Left lobe of liver (tissue), 2 donors: ENCODE measurements at regions not wholly inside any gene's neighbourhood (a gene's known extent, or its start where the extent isn't known, plus 50 kb on each side); places are given as distances from the start of the nearest gene placed in this dataset.

Source experiments
- ATAC-seq: fragments of 200-7000 bp; cut with Tn5 transposase; one replicate; pipeline ENCODE4 v1.9.1; 2020; ENCODE audit warnings: mild to moderate bottlenecking, moderate library complexity
- DNase-seq: peaks from one replicate; pipeline ENCODE4 v3.0.0-alpha.2; 2020; ENCODE audit warnings: low spot score
- donor health status: DM: no; HTN: no; CAD: no; lungs with moderate emphysema.
- donor health status: DM: no; HTN: yes; CAD: no.

GRCh38 chr4:83679692-83680091 lies 143.8 kb downstream of the GPAT3 start:
- ATAC-seq, result no peak
- no peak for DNase-seq

DNA sequence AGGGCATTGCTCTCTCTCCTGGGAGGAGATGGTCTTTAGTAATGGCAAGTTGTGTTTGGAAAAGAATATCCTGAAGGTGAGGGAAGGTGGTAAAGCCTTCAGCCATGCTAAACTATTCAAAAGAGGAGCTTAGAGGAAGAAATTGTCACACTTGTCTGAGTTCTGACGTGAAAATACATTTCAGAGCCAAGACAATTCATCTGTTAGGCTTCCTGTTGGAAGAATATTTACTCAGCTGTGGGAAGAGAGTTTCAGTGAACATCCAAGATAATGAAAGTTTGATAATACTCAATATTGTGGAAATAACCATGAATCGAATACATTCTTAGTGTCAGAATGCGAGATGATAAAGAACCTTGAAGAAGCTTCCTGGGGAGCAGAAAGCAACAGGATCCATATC lies 143.3 kb downstream of the GPAT3 start:
- ATAC-seq, result no peak

GRCh38 chr4:83677656-83678055 lies 141.7 kb downstream of the GPAT3 start:
- DNase-seq, result no peak
- no peak for ATAC-seq

More for the DNA sequence above, 143.3 kb downstream of the GPAT3 start:
- DNase-seq, result no peak

DNA sequence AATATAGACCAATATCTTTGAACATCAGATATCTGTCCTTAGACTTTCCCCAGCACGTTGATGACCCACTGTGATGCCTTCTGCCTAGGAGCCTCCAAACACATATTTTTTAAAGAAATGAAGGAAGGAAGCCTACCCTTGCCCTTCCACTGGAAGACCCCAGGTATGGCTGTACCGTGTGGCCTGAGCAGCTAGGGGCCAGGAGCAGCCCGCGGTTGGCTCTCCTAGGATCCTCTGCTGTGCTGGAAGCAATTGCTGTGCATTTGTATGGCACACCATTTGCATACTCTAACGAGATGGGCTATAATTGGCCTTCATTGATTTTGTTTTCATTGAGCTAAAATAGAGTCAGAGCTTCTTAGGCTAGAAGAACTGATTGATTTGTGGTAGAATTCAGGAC lies 128.8 kb downstream of the GPAT3 start:
- ATAC-seq (no peak), DNase-seq (no peak)

DNA sequence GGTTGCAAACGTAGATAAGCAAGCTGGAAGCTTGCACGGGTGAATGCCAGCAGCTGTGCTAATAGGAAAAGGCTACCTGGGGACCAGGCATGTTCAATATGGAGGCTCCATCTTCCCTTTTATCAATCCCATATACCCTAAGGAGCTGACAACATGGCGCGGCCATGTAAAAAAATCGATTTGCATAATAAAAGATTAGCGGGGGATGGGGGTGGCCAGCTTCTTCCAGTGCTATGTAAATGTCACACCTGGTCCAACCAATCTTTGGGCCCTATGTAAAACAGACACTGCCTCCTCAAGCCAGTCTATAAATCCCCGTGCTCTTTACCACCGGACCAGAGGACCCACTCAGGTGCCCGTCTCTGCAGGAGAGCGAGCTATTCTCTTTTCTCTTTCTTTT lies 128.2 kb downstream of the GPAT3 start:
- DNase-seq, result no peak
- no peak for ATAC-seq

DNA sequence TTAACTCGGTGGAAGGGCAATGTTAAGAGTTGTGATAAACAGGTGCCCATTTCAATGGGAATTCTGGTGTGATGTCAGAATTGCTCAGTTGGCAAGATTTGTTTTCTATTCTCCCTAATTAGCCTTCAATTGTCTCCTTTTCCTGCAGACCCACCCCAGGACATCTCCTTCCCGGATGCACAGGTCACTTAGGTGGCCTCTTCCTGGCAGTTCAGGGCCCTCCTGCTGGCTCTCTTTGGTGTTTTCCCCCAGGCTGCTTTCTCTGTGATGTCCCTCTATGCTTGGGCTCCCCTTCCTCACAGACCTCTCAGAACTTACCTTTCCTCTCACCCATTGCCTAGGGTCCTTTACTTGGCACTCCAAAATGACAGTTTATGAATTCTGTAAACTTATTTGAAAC lies 126.3 kb downstream of the GPAT3 start:
- DNase-seq (no peak), ATAC-seq (no peak)

GRCh38 chr4:83661359-83661758 lies 125.5 kb downstream of the GPAT3 start:
- DNase-seq (no peak), ATAC-seq (no peak)

DNA sequence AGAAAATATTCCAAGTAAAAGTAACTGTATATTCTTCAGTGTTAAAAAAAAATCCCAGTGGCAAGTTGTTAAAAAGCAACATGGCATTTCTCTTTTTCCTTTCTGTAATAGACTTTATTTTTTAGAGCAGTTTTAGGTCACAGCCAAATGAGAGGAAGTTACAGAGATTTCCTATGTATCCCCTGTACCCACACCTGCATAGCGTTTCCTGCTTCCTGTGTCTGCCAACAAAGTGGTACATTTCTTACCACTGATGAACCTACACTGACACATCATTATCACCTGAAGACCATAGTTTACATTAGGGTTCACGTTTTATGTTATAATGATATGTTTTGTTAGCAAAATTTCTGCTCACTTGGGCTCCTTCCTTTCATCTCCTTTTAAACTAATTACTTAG lies 124.7 kb downstream of the GPAT3 start:
- no peak for DNase-seq
- no peak for ATAC-seq

GRCh38 chr4:83658806-83659205 lies 122.9 kb downstream of the GPAT3 start:
- DNase-seq (no peak), ATAC-seq (no peak)

GRCh38 chr4:83657336-83657735 lies 121.4 kb downstream of the GPAT3 start:
- DNase-seq, result no peak
- no peak for ATAC-seq
